Superior temporal gyrus (tissue), 1 donor: ENCODE measurements at regions not wholly inside any gene's neighbourhood (a gene's known extent, or its start where the extent isn't known, plus 50 kb on each side); places are given as distances from the start of the nearest gene placed in this dataset.
A peak's percentile ranks its signal among the peaks of the same experiment; 100 is the strongest.

Experiments used
- DNase-seq: peaks from one replicate; pipeline ENCODE4 v3.0.0-alpha.2; 2016; ENCODE audit errors: extremely low spot score

DNA sequence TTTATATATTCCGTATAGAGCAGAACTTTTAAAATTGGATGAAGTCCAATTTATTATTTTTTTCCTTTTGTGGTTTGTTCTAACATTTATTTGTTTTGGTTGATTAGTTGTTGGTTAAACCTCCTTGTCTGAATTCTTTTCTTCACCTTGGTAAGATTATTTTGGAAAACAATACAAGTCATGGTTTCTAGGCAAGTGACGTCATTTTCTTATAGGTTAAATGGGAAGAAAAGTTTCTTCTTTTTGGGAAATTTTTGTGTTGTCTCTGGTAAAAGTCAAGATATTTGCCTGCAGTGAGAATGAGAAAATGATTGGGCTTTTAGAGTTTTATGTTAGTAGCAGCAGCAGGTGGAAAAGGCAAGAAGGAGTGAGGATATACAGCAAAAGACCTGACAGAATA is 197.9 kb downstream of the OTOR start:
- DNase-seq: no peak

DNA sequence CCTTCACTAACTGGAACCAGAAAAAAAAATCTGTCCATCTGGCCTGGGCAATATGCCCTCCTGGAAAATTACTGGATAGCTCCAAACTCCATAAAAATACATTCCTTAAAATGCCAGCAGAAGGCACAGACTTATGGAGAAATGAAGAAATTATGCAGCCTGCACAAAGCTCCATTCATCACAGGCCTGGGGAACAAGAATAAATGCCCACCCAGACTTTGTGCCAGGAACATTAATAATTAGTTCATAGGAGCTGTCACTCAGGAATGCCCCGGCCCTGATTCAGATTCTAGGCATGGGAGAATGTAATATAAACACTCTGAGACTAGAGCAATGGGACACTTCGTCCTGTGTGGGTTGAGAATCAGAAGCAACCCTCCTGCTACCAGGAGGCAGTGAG is 199.3 kb downstream of the OTOR start:
- no peak for DNase-seq

DNA sequence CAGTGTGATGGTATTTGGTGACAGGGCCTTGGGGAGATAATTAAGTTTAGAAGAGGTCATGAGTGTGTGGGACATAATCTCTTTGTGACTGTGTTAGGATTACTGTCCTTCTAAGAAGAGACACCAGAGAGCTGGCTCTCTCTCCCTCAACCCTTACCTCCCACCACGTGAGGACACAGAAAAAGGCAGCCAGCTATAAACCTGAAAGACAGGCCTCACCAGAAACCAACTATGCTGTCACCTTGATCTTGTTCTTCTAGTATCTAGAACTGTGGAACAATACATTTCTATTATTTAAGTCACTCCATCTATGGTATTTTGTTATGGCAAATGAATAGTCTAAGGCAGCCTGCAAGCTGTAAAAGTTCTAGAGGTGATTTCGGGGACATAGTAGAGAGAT is 203.7 kb downstream of the OTOR start:
- DNase-seq: no peak

GRCh38 chr20:16952965-16953364 is 204.8 kb downstream of the OTOR start:
- no peak for DNase-seq

GRCh38 chr20:16953858-16954257 is 205.7 kb downstream of the OTOR start:
- no peak for DNase-seq

GRCh38 chr20:16955462-16955861 is 207.3 kb downstream of the OTOR start:
- no peak for DNase-seq

DNA sequence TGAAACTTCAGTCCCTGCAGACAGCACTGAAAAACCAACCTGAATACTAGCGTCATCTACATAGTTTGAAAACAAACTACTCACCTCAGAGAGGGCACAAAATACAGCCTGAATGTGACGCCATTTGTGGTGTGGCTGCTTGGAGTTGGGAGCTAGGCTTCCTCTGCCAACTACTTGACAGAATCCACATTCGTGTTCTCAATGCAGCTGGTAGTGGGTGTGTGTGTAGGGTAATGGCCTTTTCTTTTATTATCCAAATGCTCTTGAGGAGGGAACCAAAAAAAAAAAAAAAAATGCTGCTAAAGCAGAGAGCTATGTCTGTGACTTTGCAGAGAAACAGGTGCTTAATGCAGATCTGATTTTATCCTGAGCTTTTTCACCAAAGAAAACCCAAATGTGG is 207.8 kb downstream of the OTOR start:
- peak; percentile 41 for DNase-seq

GRCh38 chr20:16965401-16965800 is 217.2 kb downstream of the OTOR start:
- no peak for DNase-seq

- peak; percentile 42 for DNase-seq
Measured at GRCh38 chr20:16966276-16966880, 218.2 kb downstream of the OTOR start.

DNA sequence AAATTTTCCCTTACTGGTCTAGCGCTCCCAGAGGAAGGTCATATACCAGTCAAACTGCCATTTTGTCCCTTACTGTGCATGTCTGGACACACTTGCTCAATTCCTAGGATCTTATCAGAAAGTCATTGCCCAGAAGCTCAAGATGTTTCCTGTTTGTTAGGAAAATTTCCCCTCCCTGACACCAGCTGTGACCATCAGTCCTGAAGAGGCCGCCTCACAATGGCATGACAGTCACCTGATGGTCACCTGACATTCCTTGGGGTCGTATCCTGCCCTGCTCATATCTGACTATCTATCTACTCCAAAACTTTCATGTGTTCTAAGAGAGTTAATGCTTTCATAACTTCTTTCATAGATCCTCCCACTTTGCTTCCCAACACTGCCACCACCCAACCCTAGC is 219.9 kb downstream of the OTOR start:
- DNase-seq: no peak

DNA sequence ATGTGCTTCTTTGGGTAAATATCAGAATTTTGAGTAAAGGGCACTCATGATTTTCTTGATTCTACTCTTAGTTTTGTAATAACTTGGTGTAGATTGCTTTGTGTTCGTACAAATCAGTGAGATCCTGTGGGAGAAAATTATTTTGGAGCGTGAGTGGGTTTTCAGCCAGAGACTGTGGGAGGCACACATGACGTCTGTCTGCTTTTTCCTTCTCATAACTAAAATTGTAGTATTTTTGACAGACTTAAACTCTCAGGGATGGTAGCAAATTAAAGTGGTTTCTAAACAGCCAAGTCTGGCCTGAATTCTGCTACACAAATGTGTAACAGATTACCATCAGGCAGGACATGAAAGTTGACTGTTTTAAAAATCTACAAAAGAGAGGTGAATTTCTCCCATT is 222.6 kb downstream of the OTOR start:
- peak; percentile 44 for DNase-seq

GRCh38 chr20:16974080-16974854 is 226.1 kb downstream of the OTOR start:
- no peak for DNase-seq

DNA sequence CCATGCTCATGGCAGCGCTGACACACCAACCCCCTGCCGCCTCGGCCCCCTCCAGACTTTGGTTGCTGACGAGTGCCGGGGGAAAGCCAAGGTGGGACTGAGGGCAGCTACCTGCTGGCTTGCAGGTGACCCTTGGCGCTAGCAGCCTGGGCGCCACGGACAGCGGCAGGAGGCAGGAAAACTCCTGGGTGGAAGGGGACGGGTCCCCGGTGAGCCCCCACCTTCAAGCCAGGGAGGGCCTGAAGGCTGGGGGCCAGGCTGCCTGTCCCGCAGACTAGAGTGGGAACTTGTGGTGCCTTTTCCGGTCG is 226.7 kb downstream of the OTOR start:
- no peak for DNase-seq

DNA sequence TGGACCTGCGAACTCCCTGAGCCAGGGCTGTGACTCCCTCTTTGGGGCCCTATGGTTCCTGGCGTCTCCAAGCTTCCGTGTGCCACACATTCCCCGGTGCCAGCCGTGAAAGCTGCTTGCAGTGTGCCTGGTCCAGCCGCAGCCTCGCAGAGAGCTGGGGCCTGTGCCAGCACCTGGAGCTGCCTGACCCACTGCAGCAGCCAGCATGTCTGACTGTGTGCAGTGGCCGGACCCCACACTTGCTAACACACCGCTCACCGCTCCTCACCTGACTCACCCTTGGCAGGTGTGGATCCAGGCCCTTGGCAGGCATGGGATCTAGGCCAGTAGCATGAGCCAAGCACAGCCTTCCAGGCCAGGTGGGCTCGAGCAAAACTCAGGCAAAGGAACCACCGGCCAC is 227.5 kb downstream of the OTOR start:
- DNase-seq: no peak

DNA sequence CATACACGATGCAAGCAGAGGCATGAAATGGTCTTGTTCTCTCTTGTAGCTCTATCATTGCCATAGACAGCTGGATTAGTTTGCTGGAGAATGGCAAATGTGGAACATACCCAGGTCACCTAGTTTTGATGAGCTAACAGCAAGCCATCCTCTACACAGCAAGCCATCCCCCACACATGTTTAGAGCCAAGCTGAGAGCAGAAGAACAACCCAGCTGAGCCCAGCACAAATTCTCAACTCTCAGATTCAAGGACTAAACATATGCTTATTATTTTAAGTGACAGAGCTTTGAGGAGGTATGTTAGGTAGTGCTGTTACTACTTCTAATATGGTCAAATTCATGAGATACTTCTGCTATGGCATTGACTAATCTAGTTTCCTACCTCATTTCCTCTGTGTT is 230.3 kb downstream of the OTOR start:
- DNase-seq: no peak

DNA sequence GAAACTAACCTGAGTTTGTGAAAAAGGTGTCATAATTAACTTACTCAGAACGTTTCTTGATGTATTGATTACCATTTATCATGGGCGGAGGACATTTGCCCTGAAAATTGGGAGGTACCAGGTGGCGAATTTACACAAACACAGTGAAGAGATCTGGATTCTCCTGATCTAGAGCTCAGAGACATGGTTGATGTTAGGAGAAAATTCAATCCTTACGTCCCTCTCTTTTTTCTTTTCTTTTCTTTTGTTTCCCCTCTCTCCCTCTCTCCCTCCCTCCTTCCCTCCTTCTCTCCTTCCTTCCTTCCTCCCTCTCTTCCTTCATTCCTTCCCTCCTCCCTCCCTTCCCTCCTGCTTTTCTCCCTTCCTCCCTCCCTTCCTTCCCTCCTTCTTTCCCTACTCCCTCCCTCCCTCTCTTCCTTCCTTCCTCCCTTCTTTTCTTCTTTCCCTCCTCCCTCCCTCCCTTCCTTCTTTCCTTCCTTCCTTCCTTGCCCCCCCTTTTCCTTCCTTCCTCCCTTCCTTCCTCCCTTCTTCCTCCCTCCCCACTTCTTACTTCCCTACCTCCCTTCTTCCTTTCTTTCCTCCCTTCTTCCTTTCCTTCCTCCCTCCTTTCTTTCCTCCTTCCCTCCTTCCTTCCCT is 234.1 kb downstream of the OTOR start:
- DNase-seq: no peak

DNA sequence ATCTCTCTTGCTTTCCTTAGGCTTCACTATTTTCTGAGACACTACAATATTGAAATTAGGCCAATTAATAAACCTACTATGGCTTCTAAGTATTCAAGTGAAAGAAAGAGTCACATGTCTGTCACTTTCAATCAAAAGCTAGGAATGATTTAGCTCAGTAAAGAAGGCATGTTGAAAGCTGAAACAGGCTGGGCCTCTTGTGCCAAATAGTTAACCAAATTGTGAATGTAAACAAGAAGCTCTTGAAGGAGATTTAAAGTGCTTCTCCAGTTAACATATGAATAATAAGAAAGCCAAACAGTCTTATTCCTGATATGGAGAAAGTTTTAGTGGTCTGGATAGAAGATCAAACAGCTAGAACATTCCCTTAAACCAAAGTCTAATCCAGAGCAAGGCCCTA is 236.3 kb downstream of the OTOR start:
- DNase-seq: no peak

DNA sequence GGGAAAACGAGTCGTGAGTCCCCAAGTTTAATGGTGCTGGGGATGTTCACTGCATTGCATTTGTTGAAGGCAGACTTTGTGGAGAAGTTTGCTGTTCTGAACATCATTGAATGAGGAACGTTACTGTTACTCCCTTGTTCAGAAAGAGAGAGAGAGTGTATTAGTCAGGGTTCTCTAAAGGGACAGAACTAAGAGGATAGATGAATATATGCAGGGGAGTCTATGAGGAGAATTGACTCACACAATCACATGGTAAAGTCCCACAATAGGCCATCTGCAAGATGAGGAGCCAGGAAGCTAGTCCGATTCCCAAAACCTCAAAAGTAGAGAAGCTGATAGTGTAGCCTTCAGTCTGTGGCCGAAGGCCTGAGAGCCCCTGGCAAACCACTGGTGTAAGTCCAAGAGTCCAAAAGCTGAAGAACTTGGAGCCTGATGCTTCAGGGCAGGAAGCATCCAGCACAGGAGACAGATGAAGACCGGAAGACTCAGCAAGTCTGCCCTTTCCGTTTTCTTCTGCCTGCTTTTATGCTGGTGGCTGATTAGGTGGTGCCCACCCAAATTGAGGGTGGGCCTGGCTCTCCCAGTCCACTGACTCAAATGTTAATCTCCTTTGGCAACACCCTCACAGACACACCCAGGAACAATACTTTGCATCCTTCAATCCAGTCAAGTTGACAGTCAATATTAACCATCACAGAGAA is 223.5 kb upstream of the PCSK2 start:
- no peak for DNase-seq

GRCh38 chr20:17010181-17010580 is 216.7 kb upstream of the PCSK2 start:
- no peak for DNase-seq

- DNase-seq: no peak
Measured at GRCh38 chr20:17012546-17013226, 214.2 kb upstream of the PCSK2 start.

DNA sequence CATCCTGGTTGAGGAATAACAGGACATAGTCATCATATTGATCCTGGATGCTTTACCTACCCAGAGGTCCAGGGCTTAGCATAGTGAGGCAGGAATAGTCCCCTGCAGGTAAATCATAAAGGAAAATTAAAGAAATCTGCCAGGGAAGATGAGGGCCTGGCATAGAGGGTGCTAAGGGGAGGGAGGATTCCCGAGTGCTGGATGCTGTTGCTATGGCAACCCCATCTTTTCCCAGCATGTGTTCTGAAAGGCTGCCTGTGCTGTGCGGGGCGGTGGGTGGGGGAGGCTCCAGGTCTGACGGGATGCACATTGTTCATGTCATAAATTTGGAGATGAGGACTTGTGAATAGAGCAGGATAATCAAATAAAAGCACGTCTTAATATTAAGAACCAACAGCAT is 212.6 kb upstream of the PCSK2 start:
- peak; percentile 55 for DNase-seq

GRCh38 chr20:17014756-17015366 is 212.0 kb upstream of the PCSK2 start:
- no peak for DNase-seq
